Caco-2 (cell line): ENCODE measurements at regions not wholly inside any gene's neighbourhood (a gene's known extent, or its start where the extent isn't known, plus 50 kb on each side); places are given as distances from the start of the nearest gene placed in this dataset.

Experiments used
- BruUV-seq: library from RNA; stranded (reverse); fragments of 400-500 nt; replicated peaks from 2 replicates; lab custom pipeline; 2021; lab: Mats Ljungman, UMichigan
- CTCF ChIA-PET: fragments of 300-600 bp; sonication (Branson Sonifier 250); formaldehyde crosslinking; loops from one replicate; lab custom pipeline; 2022; ENCODE audit warnings: antibody characterized with exemption; lab: Charles Lee
- POLR2A ChIA-PET: fragments of 300-600 bp; sonication (Branson Sonifier 250); formaldehyde crosslinking; loops from one replicate; lab custom pipeline; 2022; ENCODE audit warnings: antibody characterized with exemption; lab: Charles Lee
- DNase-seq, 2 experiments: peaks; one replicate each; pipeline versions ENCODE4 v3.0.0 to v3.0.0-alpha.2; 2020 to 2022
- H3K27me3 ChIP-seq: replicated peaks from 2 replicates; pipeline ENCODE4 v1.6.0; 2011; ENCODE audit warnings: low read length; ENCODE audit not compliant: control insufficient read depth, insufficient read depth
- H3K36me3 ChIP-seq: 2 replicates; pipeline ENCODE4 v1.5.1; 2011; ENCODE audit warnings: low read length; ENCODE audit not compliant: control insufficient read depth, insufficient read depth
- H3K4me1 ChIP-seq: fragments of 250-450 bp; sonication (Bioruptor Pico); 2 replicates; pipeline ENCODE4 v1.5.1; 2020; ENCODE audit warnings: mild to moderate bottlenecking
- H3K4me3 ChIP-seq: 2 replicates; pipeline ENCODE4 v1.5.1; 2011; ENCODE audit warnings: low read depth, mild to moderate bottlenecking, control low read depth, low read length
- H3K9me3 ChIP-seq: fragments of 250-450 bp; sonication (Bioruptor Pico); 2 replicates; pipeline ENCODE4 v1.5.1; 2020; ENCODE audit warnings: mild to moderate bottlenecking, moderate library complexity
- H3K27ac Mint-ChIP-seq: one replicate; pipeline ENCODE4 v1.8.0; 2022; ENCODE audit warnings: mixed read lengths; ENCODE audit not compliant: unreplicated experiment
- H3K27me3 Mint-ChIP-seq: one replicate; pipeline ENCODE4 v1.8.0; 2022; ENCODE audit warnings: mixed read lengths; ENCODE audit not compliant: insufficient read depth, unreplicated experiment
- H3K36me3 Mint-ChIP-seq: one replicate; pipeline ENCODE4 v1.8.0; 2022; ENCODE audit warnings: mild to moderate bottlenecking, mixed read lengths; ENCODE audit not compliant: insufficient read depth, unreplicated experiment
- H3K4me1 Mint-ChIP-seq: one replicate; pipeline ENCODE4 v1.8.0; 2022; ENCODE audit warnings: low read depth, mixed read lengths; ENCODE audit not compliant: unreplicated experiment
- H3K4me3 Mint-ChIP-seq: one replicate; pipeline ENCODE4 v1.8.0; 2022; ENCODE audit warnings: mild to moderate bottlenecking, moderate library complexity, mixed read lengths; ENCODE audit not compliant: unreplicated experiment
- H3K9me3 Mint-ChIP-seq: one replicate; pipeline ENCODE4 v1.8.0; 2022; ENCODE audit warnings: mixed read lengths; ENCODE audit not compliant: unreplicated experiment
- intact Hi-C: fragments of 100-400 bp; cut with micrococcal nuclease; formaldehyde crosslinking; loops from one replicate; pipeline ENCODE4 v1.10.0; 2022; ENCODE audit not compliant: unreplicated experiment
- TF ChIP-seq, protein P1 (sequence below), 2 experiments: fragments of 200-600 bp in 1 of 2; IDR thresholded peaks; 1 replicate in 1 of 2; 2 replicates in 1 of 2; pipeline versions ENCODE4 v1.5.1 to v1.8.0; 2011 to 2022; ENCODE audit warnings: antibody characterized with exemption in 1 of 2, control low read depth in 1 of 2, inconsistent platforms in 1 of 2, low read depth in 1 of 2, low read length in 1 of 2, mild to moderate bottlenecking in 1 of 2, moderate library complexity in 1 of 2; ENCODE audit not compliant: insufficient read depth in 1 of 2, severe bottlenecking in 1 of 2, unreplicated experiment in 1 of 2

DNA sequence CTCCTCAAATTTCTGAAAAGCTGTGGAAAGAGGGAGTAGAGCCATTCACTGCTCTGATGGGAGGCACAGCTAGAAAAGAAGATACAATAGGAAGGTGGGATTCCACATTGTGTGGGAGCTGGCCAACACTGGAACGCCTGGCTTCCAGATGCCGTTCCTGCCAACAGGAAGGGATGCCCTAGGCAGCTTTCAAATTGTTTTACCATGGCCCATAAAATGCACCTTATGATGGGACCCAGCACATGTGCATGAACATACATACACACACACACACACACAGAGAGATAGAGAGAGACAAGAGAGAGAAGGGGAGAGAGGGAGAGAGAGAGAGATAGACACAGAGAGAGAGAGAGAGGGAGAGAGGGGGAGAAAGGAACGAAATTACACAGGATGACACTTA, 86.1 kb upstream of the BZW1 start:
- no peak for DNase-seq
- H3K36me3 ChIP-seq, result no peaks in the 10 kb centered on the region
- H3K4me3 Mint-ChIP-seq, result no peak overlapping the region
- POLR2A ChIA-PET, result no interaction called here
- peaks cover 8% of the 10 kb centered on the region for H3K27me3 Mint-ChIP-seq
- H3K27ac Mint-ChIP-seq, result no peak overlapping the region
- BruUV-seq, result no TSS peak
- H3K4me1 ChIP-seq, result no peaks in the 10 kb centered on the region
- no peaks in the 10 kb centered on the region for H3K36me3 Mint-ChIP-seq
- intact Hi-C loops, result no loop called here
- no peak overlapping the region for H3K4me3 ChIP-seq
- H3K9me3 Mint-ChIP-seq, result no peaks in the 10 kb centered on the region
- no peaks in the 10 kb centered on the region for H3K9me3 ChIP-seq
- TF ChIP-seq, protein P1, sequence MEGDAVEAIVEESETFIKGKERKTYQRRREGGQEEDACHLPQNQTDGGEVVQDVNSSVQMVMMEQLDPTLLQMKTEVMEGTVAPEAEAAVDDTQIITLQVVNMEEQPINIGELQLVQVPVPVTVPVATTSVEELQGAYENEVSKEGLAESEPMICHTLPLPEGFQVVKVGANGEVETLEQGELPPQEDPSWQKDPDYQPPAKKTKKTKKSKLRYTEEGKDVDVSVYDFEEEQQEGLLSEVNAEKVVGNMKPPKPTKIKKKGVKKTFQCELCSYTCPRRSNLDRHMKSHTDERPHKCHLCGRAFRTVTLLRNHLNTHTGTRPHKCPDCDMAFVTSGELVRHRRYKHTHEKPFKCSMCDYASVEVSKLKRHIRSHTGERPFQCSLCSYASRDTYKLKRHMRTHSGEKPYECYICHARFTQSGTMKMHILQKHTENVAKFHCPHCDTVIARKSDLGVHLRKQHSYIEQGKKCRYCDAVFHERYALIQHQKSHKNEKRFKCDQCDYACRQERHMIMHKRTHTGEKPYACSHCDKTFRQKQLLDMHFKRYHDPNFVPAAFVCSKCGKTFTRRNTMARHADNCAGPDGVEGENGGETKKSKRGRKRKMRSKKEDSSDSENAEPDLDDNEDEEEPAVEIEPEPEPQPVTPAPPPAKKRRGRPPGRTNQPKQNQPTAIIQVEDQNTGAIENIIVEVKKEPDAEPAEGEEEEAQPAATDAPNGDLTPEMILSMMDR (IDR thresholded peaks at IDR 0.05; ENCODE audit: insufficient read depth in 1 of 2, low read depth in 1 of 2, low read length in 1 of 2, severe bottlenecking in 1 of 2, unreplicated experiment in 1 of 2), result no peak
- no peaks in the 10 kb centered on the region for H3K4me1 Mint-ChIP-seq
- CTCF ChIA-PET, result interaction anchor here (1.1 kb wide), 1 partner anchor 10 kb away, joined by 4 read pairs; no protein-coding TSS in a partner anchor
- no peaks in the 10 kb centered on the region; the same call in none of the 2 replicates for H3K27me3 ChIP-seq

DNA sequence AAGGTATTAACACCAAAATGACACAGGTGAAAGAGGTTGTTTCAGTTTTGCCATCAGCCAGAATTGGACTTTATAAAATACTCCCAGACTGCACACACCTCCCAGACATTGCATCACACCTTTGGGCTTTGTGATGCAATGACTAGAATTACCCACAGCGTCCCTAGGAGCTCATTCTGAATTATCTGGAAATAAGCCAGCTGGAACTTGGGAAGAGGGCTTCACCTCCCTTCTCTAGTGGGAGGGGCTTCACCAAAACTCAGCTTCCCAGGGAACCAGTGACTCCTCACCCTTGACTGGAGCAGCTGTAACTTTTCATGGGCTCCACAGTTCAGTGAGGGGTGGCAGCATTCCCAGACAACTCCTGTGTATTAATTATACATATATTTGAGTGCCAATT, 83.1 kb upstream of the BZW1 start:
- POLR2A ChIA-PET, result no interaction called here
- BruUV-seq, result no TSS peak
- Mint-ChIP-seq H3K9me3 (no peaks in the 10 kb centered on the region), H3K4me1 (no peaks in the 10 kb centered on the region), H3K27me3 (peaks cover 8% of the 10 kb centered on the region), H3K36me3 (no peaks in the 10 kb centered on the region), H3K4me3 (no peak overlapping the region), H3K27ac (no peak overlapping the region)
- CTCF ChIA-PET, result interaction anchor here (1.2 to 1.4 kb wide), 2 partner anchors 16 to 66 kb away, joined by 3 to 6 read pairs; no protein-coding TSS in a partner anchor
- H3K27me3 ChIP-seq, result no peaks in the 10 kb centered on the region; the same call in none of the 2 replicates
- no peaks in the 10 kb centered on the region for H3K4me1 ChIP-seq
- no peak for DNase-seq
- intact Hi-C loops, result no loop called here
- TF ChIP-seq, protein P1 (IDR thresholded peaks at IDR 0.05; ENCODE audit: insufficient read depth in 1 of 2, low read depth in 1 of 2, low read length in 1 of 2, severe bottlenecking in 1 of 2, unreplicated experiment in 1 of 2), result no peak
- H3K36me3 ChIP-seq, result no peaks in the 10 kb centered on the region
- H3K4me3 ChIP-seq, result no peak overlapping the region
- no peaks in the 10 kb centered on the region for H3K9me3 ChIP-seq

DNA sequence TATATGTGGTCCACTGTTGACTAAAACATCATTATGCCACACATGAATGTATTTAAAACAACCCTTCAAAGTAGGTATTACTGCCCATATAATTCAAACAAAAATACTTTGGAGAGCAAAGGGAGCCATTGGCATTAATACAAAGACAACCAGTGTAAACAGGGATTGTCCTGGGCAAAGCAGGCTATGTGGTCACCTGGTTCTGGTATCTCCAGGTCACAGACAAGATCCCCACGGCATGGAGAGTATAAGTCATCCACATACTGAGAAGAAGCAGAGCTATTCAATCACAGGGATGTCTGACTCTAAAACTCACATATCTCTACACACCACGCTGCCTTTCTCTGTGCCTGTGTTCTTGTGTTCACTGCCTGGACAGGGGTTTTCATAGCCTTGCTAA, 81.4 kb upstream of the BZW1 start:
- intact Hi-C loops, result no loop called here
- Histone ChIP-seq H3K4me1 (no peaks in the 10 kb centered on the region), H3K9me3 (no peaks in the 10 kb centered on the region), H3K27me3 (no peaks in the 10 kb centered on the region; the same call in 1 of the 2 replicates), H3K4me3 (no peak overlapping the region), H3K36me3 (no peaks in the 10 kb centered on the region)
- DNase-seq, result no peak
- TF ChIP-seq, protein P1 (IDR thresholded peaks at IDR 0.05; ENCODE audit: insufficient read depth in 1 of 2, low read depth in 1 of 2, low read length in 1 of 2, severe bottlenecking in 1 of 2, unreplicated experiment in 1 of 2), result no peak
- no peaks in the 10 kb centered on the region for H3K4me1 Mint-ChIP-seq
- no peak overlapping the region for H3K27ac Mint-ChIP-seq
- H3K27me3 Mint-ChIP-seq, result peaks cover 3% of the 10 kb centered on the region
- no peak overlapping the region for H3K4me3 Mint-ChIP-seq
- ChIA-PET CTCF (interaction anchor here (0.9 to 1.1 kb wide), 3 partner anchors 17 to 34 kb away, joined by 3 to 5 read pairs (median 3); no protein-coding TSS in a partner anchor), POLR2A (no interaction called here)
- H3K36me3 Mint-ChIP-seq, result no peaks in the 10 kb centered on the region
- no TSS peak for BruUV-seq
- no peaks in the 10 kb centered on the region for H3K9me3 Mint-ChIP-seq
